Liver (tissue), 8 donors: ENCODE measurements at regions not wholly inside any gene's neighbourhood (a gene's known extent, or its start where the extent isn't known, plus 50 kb on each side); places are given as distances from the start of the nearest gene placed in this dataset.

Experiments
- DNase-seq: peaks from one replicate; pipeline ENCODE4 v3.0.0-alpha.2; 2017; ENCODE audit warnings: low spot score
- H3K27ac ChIP-seq, 2 donors: one replicate each; pipeline ENCODE4 v1.7.0; 2013; ENCODE audit warnings: inconsistent platforms in 2 of 2, low read length in 2 of 2, control low read depth in 1 of 2, low read depth in 1 of 2, mild to moderate bottlenecking in 1 of 2
- H3K27me3 ChIP-seq, 4 donors: one replicate each; pipeline versions ENCODE4 v1.6.1 to v1.7.0; 2013; ENCODE audit warnings: low read length in 3 of 4, inconsistent platforms in 1 of 4, mild to moderate bottlenecking in 1 of 4, moderate library complexity in 1 of 4; ENCODE audit not compliant: control insufficient read depth in 4 of 4, insufficient read depth in 4 of 4
- H3K36me3 ChIP-seq, 4 donors: one replicate each; pipeline versions ENCODE4 v1.6.1 to v1.7.0; 2013; ENCODE audit warnings: low read length in 3 of 4, mild to moderate bottlenecking in 3 of 4, low read depth in 1 of 4, moderate library complexity in 1 of 4; ENCODE audit not compliant: control insufficient read depth in 4 of 4, insufficient read depth in 3 of 4
- H3K4me1 ChIP-seq, 4 donors: one replicate each; pipeline versions ENCODE4 v1.6.1 to v1.7.0; 2013; ENCODE audit warnings: low read length in 3 of 4, mild to moderate bottlenecking in 3 of 4, moderate library complexity in 1 of 4; ENCODE audit not compliant: control insufficient read depth in 4 of 4, insufficient read depth in 4 of 4
- H3K4me3 ChIP-seq, 3 donors: one replicate each; pipeline versions ENCODE4 v1.6.1 to v1.7.0; 2013; ENCODE audit warnings: low read length in 3 of 3, control low read depth in 1 of 3, low read depth in 1 of 3, mild to moderate bottlenecking in 1 of 3
- H3K9ac ChIP-seq, 2 donors: one replicate each; pipeline ENCODE4 v1.7.0; 2013; ENCODE audit warnings: low read length in 2 of 2, mild to moderate bottlenecking in 2 of 2, moderate library complexity in 2 of 2, control low read depth in 1 of 2, low read depth in 1 of 2
- H3K9me3 ChIP-seq, 4 donors: one replicate each; pipeline versions ENCODE4 v1.6.1 to v1.7.0; 2013; ENCODE audit warnings: low read length in 3 of 4; ENCODE audit not compliant: control insufficient read depth in 4 of 4
- FOXA2 ChIP-seq: IDR thresholded peaks from 2 replicates; pipeline ENCODE4 v1.6.1; 2016; ENCODE audit warnings: antibody characterized with exemption
- GABPA ChIP-seq, 2 donors: IDR thresholded peaks in 1 of 2; conservative IDR thresholded peaks in 1 of 2; 2 replicates each; pipeline ENCODE4 v1.6.1; 2016; ENCODE audit warnings: antibody characterized with exemption in 2 of 2, mild to moderate bottlenecking in 1 of 2, moderate library complexity in 1 of 2
- HNF4A ChIP-seq, 2 donors: conservative IDR thresholded peaks; 2 replicates each; pipeline ENCODE4 v1.6.1; 2016; ENCODE audit warnings: antibody characterized with exemption in 2 of 2, mild to moderate bottlenecking in 2 of 2
- HNF4G ChIP-seq: IDR thresholded peaks from 2 replicates; pipeline ENCODE4 v1.6.1; 2016; ENCODE audit warnings: antibody characterized with exemption
- JUND ChIP-seq, 2 donors: IDR thresholded peaks; 2 replicates each; pipeline ENCODE4 v1.6.1; 2016; ENCODE audit warnings: antibody characterized with exemption in 2 of 2
- RAD21 ChIP-seq, 2 donors: IDR thresholded peaks; 2 replicates each; pipeline ENCODE4 v1.6.1; 2016; ENCODE audit warnings: antibody characterized with exemption in 2 of 2, mild to moderate bottlenecking in 2 of 2
- RXRA ChIP-seq, 2 donors: IDR thresholded peaks; 2 replicates each; pipeline ENCODE4 v1.6.1; 2017 to 2018; ENCODE audit warnings: antibody characterized with exemption in 2 of 2, mild to moderate bottlenecking in 1 of 2
- SP1 ChIP-seq: IDR thresholded peaks from 2 replicates; pipeline ENCODE4 v1.6.1; 2018; ENCODE audit warnings: antibody characterized with exemption, mild to moderate bottlenecking
- TAF1 ChIP-seq: conservative IDR thresholded peaks from 2 replicates; pipeline ENCODE4 v1.6.1; 2016; ENCODE audit warnings: antibody characterized with exemption, mild to moderate bottlenecking
- YY1 ChIP-seq: IDR thresholded peaks from 2 replicates; pipeline ENCODE4 v1.6.1; 2016; ENCODE audit warnings: antibody characterized with exemption, mild to moderate bottlenecking
- ZBTB33 ChIP-seq: IDR thresholded peaks from 2 replicates; pipeline ENCODE4 v1.6.1; 2016; ENCODE audit warnings: antibody characterized with exemption
- WGBS: extraction: QIAGEN DNeasy Blood & Tissue Kit; methylation state at CpG from one replicate; pipeline ENCODE4 v1.1.7; 2013; 5-methylcytosine and 5-hydroxymethylcytosine counted together
- TF ChIP-seq, protein P1 (sequence below): IDR thresholded peaks from 2 replicates; pipeline ENCODE4 v1.6.1; 2016; ENCODE audit warnings: antibody characterized with exemption, mild to moderate bottlenecking
- TF ChIP-seq, protein P2 (sequence below): fragments of 150-350 bp; IDR thresholded peaks from 2 replicates; pipeline ENCODE4 v1.5.1; 2017; ENCODE audit warnings: improper control_type of control experiment, low read depth, low read length; ENCODE audit not compliant: missing input control
- TF ChIP-seq, protein P3 (sequence below): IDR thresholded peaks from 2 replicates; pipeline ENCODE4 v1.6.1; 2016; ENCODE audit warnings: antibody characterized with exemption
- TF ChIP-seq, protein P4 (sequence below): IDR thresholded peaks from 2 replicates; pipeline ENCODE4 v1.6.1; 2016; ENCODE audit warnings: antibody characterized with exemption
- donor health status: healthy.
- donor health status: healthy.
- donor health status: healthy.
- donor health status: healthy.
- donor health status: healthy.

GRCh38 chr6:164021589-164022250 is 607.2 kb downstream of the QKI start:
- 69% methylated on average over 14 of the region's 14 CpGs for WGBS
- TF ChIP-seq YY1 (no peak), JUND (IDR thresholded peaks at IDR 0.05) (no peak), ZBTB33 (no peak), RAD21 (IDR thresholded peaks at IDR 0.05) (no peak), TAF1 (no peak), GABPA (IDR thresholded peaks at IDR 0.05 in 1 of 2, conservative IDR thresholded peaks at IDR 0.05 in 1 of 2) (no peak), RXRA (IDR thresholded peaks at IDR 0.05) (no peak)
- TF ChIP-seq, protein P1, sequence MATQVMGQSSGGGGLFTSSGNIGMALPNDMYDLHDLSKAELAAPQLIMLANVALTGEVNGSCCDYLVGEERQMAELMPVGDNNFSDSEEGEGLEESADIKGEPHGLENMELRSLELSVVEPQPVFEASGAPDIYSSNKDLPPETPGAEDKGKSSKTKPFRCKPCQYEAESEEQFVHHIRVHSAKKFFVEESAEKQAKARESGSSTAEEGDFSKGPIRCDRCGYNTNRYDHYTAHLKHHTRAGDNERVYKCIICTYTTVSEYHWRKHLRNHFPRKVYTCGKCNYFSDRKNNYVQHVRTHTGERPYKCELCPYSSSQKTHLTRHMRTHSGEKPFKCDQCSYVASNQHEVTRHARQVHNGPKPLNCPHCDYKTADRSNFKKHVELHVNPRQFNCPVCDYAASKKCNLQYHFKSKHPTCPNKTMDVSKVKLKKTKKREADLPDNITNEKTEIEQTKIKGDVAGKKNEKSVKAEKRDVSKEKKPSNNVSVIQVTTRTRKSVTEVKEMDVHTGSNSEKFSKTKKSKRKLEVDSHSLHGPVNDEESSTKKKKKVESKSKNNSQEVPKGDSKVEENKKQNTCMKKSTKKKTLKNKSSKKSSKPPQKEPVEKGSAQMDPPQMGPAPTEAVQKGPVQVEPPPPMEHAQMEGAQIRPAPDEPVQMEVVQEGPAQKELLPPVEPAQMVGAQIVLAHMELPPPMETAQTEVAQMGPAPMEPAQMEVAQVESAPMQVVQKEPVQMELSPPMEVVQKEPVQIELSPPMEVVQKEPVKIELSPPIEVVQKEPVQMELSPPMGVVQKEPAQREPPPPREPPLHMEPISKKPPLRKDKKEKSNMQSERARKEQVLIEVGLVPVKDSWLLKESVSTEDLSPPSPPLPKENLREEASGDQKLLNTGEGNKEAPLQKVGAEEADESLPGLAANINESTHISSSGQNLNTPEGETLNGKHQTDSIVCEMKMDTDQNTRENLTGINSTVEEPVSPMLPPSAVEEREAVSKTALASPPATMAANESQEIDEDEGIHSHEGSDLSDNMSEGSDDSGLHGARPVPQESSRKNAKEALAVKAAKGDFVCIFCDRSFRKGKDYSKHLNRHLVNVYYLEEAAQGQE = no peak
- TF ChIP-seq, protein P2, sequence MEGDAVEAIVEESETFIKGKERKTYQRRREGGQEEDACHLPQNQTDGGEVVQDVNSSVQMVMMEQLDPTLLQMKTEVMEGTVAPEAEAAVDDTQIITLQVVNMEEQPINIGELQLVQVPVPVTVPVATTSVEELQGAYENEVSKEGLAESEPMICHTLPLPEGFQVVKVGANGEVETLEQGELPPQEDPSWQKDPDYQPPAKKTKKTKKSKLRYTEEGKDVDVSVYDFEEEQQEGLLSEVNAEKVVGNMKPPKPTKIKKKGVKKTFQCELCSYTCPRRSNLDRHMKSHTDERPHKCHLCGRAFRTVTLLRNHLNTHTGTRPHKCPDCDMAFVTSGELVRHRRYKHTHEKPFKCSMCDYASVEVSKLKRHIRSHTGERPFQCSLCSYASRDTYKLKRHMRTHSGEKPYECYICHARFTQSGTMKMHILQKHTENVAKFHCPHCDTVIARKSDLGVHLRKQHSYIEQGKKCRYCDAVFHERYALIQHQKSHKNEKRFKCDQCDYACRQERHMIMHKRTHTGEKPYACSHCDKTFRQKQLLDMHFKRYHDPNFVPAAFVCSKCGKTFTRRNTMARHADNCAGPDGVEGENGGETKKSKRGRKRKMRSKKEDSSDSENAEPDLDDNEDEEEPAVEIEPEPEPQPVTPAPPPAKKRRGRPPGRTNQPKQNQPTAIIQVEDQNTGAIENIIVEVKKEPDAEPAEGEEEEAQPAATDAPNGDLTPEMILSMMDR = no peak
- TF ChIP-seq, protein P3, sequence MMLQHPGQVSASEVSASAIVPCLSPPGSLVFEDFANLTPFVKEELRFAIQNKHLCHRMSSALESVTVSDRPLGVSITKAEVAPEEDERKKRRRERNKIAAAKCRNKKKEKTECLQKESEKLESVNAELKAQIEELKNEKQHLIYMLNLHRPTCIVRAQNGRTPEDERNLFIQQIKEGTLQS = no peak
- TF ChIP-seq, protein P4, sequence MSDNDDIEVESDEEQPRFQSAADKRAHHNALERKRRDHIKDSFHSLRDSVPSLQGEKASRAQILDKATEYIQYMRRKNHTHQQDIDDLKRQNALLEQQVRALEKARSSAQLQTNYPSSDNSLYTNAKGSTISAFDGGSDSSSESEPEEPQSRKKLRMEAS = no peak
- Histone ChIP-seq H3K4me3 (no peak overlapping the region), H3K27me3 (no peaks in the 10 kb centered on the region), H3K9me3 (no peaks in the 10 kb centered on the region), H3K4me1 (no peaks in the 10 kb centered on the region), H3K9ac (no peak overlapping the region), H3K27ac (no peak overlapping the region), H3K36me3 (no peaks in the 10 kb centered on the region)
- DNase-seq = no peak

GRCh38 chr6:164020142-164020541 is 605.6 kb downstream of the QKI start:
- H3K9me3 ChIP-seq = no peaks in the 10 kb centered on the region
- H3K27me3 ChIP-seq = no peaks in the 10 kb centered on the region
- H3K4me1 ChIP-seq = no peaks in the 10 kb centered on the region
- H3K36me3 ChIP-seq = no peaks in the 10 kb centered on the region
- no peak overlapping the region for H3K27ac ChIP-seq
- WGBS = 92% methylated on average over 21 of the region's 21 CpGs
- DNase-seq = no peak
- TF ChIP-seq RXRA (IDR thresholded peaks at IDR 0.05) = no peak
- TF ChIP-seq SP1 = no peak
- TF ChIP-seq, protein P2 = no peak
- TF ChIP-seq TAF1 = no peak
- TF ChIP-seq HNF4G = no peak
- TF ChIP-seq RAD21 (IDR thresholded peaks at IDR 0.05) = no peak
- no peak for TF ChIP-seq FOXA2
- TF ChIP-seq HNF4A (conservative IDR thresholded peaks at IDR 0.05) = no peak
- no peak for TF ChIP-seq ZBTB33
- H3K9ac ChIP-seq = no peak overlapping the region
- no peak overlapping the region for H3K4me3 ChIP-seq
